ENCODE measurements at regions not wholly inside any gene's neighbourhood (a gene's known extent, or its start where the extent isn't known, plus 50 kb on each side); places are given as distances from the start of the nearest gene placed in this dataset.

DNA sequence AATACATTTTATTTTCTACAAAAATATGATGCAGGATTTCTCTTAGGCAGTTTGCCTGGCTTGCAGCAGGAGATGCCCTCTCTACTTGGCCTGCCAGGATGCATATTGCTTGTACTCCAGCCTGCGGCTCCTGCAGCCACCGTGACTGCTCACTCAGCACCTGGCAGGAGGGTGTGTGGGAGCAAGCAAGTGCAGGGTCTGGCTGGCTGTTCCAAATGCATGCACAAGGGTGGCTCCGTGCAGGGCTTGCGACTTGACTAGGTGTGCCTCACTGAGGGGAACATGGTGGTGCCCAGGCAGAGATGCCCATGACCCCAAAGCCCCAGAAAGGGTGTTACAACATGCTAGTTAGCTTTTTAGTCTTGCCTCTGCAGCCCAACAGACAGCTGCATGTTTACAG lies 1240.2 kb upstream of the ALCAM start:
- TF ChIP-seq JUND (IDR thresholded peaks at IDR 0.05; ENCODE audit: low read length): no peak
- no peak for TF ChIP-seq TAF1 (IDR thresholded peaks at IDR 0.05; ENCODE audit: low read depth, low read length)
- no peak for TF ChIP-seq YY1 (IDR thresholded peaks at IDR 0.05; ENCODE audit: low read depth, low read length)
- no peak for TF ChIP-seq TEAD4 (IDR thresholded peaks at IDR 0.05; ENCODE audit: low read depth, low read length)
- TF ChIP-seq MAFK (IDR thresholded peaks at IDR 0.05; ENCODE audit: low read depth, low read length): no peak
- TF ChIP-seq, protein P1, sequence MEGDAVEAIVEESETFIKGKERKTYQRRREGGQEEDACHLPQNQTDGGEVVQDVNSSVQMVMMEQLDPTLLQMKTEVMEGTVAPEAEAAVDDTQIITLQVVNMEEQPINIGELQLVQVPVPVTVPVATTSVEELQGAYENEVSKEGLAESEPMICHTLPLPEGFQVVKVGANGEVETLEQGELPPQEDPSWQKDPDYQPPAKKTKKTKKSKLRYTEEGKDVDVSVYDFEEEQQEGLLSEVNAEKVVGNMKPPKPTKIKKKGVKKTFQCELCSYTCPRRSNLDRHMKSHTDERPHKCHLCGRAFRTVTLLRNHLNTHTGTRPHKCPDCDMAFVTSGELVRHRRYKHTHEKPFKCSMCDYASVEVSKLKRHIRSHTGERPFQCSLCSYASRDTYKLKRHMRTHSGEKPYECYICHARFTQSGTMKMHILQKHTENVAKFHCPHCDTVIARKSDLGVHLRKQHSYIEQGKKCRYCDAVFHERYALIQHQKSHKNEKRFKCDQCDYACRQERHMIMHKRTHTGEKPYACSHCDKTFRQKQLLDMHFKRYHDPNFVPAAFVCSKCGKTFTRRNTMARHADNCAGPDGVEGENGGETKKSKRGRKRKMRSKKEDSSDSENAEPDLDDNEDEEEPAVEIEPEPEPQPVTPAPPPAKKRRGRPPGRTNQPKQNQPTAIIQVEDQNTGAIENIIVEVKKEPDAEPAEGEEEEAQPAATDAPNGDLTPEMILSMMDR (IDR thresholded peaks at IDR 0.05; ENCODE audit: control extremely low read depth in 1 of 3, insufficient read depth in 1 of 3, low read depth in 1 of 3, low read length in 3 of 3): no peak
- no peak for TF ChIP-seq POLR2A (IDR thresholded peaks at IDR 0.05; ENCODE audit: control extremely low read depth in 1 of 2, low read depth in 2 of 2, low read length in 2 of 2)
- no peak for TF ChIP-seq BCL11A (IDR thresholded peaks at IDR 0.05; ENCODE audit: low read depth in 2 of 2, low read length in 2 of 2)
- no peak for TF ChIP-seq EZH2 (IDR thresholded peaks at IDR 0.05; ENCODE audit: low read depth, low read length, severe bottlenecking)
- TF ChIP-seq SIX5 (IDR thresholded peaks at IDR 0.05; ENCODE audit: low read depth, low read length): no peak
- TF ChIP-seq CHD1 (IDR thresholded peaks at IDR 0.05; ENCODE audit: low read depth, low read length): no peak
- TF ChIP-seq GABPA (IDR thresholded peaks at IDR 0.05; ENCODE audit: borderline replicate concordance, insufficient read depth, low read length): no peak
